Transverse colon (tissue), 4 donors: ENCODE measurements at regions not wholly inside any gene's neighbourhood (a gene's known extent, or its start where the extent isn't known, plus 50 kb on each side); places are given as distances from the start of the nearest gene placed in this dataset.

Experiments
- DNase-seq: peaks from one replicate; pipeline ENCODE4 v3.0.0-alpha.2; 2019
- H3K27ac ChIP-seq, 4 donors: fragments of 200-600 bp; sonication (generic); 2 replicates each; pipeline ENCODE4 v1.5.1; 2016 to 2018; ENCODE audit warnings: inconsistent platforms in 4 of 4
- H3K27me3 ChIP-seq: fragments of 200-600 bp; sonication (generic); 2 replicates; pipeline ENCODE4 v1.5.1; 2017; ENCODE audit warnings: inconsistent platforms
- H3K36me3 ChIP-seq, 4 donors: fragments of 200-600 bp; sonication (generic); 2 replicates each; pipeline ENCODE4 v1.5.1; 2017 to 2019; ENCODE audit warnings: inconsistent platforms in 4 of 4
- H3K4me1 ChIP-seq, 4 donors: fragments of 200-600 bp; sonication (generic); 2 replicates each; pipeline ENCODE4 v1.5.1; 2017 to 2020; ENCODE audit warnings: inconsistent platforms in 4 of 4
- H3K4me3 ChIP-seq, 4 donors: fragments of 200-600 bp; sonication (generic); 1 replicate in 1 of 4; 2 replicates in 3 of 4; pipeline versions ENCODE4 v1.5.1 to v1.6.1; 2017 to 2019; ENCODE audit warnings: inconsistent platforms in 4 of 4
- H3K9me3 ChIP-seq, 2 donors: fragments of 200-600 bp; sonication (generic); 2 replicates each; pipeline ENCODE4 v1.5.1; 2017 to 2019; ENCODE audit warnings: inconsistent platforms in 2 of 2
- CTCF ChIP-seq, 5 experiments: fragments of 200-600 bp in 3 of 5; fragments of 450-650 bp in 2 of 5; sonication (generic) in 3 of 5; IDR thresholded peaks; 1 replicate in 2 of 5; 2 replicates in 3 of 5; pipeline ENCODE4 v1.5.1; 2016 to 2017; ENCODE audit warnings: antibody characterized with exemption in 5 of 5, inconsistent platforms in 3 of 5, mild to moderate bottlenecking in 2 of 5, moderate library complexity in 1 of 5
- EP300 ChIP-seq: sonication (generic); formaldehyde crosslinking; IDR thresholded peaks from one replicate; pipeline ENCODE4 v1.6.1; 2017; ENCODE audit warnings: antibody characterized with exemption, low read depth
- POLR2A ChIP-seq: fragments of 450-650 bp; IDR thresholded peaks from one replicate; pipeline ENCODE4 v1.6.1; 2016; ENCODE audit warnings: antibody characterized with exemption, mild to moderate bottlenecking, moderate library complexity
- POLR2AphosphoS5 ChIP-seq, 3 donors: sonication (generic); formaldehyde crosslinking; IDR thresholded peaks; one replicate each; pipeline ENCODE4 v1.6.1; 2016; ENCODE audit warnings: antibody characterized with exemption in 3 of 3
- WGBS, 2 donors: methylation state at CpG; one replicate each; pipeline ENCODE4 v1.1.5; 2018; ENCODE audit warnings: low coverage in 1 of 2; 5-methylcytosine and 5-hydroxymethylcytosine counted together
- in situ Hi-C, 4 donors: fragments of 200-750 bp; cut with MboI; loops; one replicate each; pipeline versions ENCODE4 v1.15.0 to v1.15.1; 2017; ENCODE audit warnings: low sequenced_read_pairs in 3 of 4, low pct_ligation_motif_present in 1 of 4, low pct_unique_long_range_greater_than_20kb in 1 of 4
- intact Hi-C: fragments of 100-400 bp; cut with DNase I; formaldehyde crosslinking; loops from one replicate; pipeline ENCODE4 v1.15.1; 2023; ENCODE audit warnings: low total_unique reads

DNA sequence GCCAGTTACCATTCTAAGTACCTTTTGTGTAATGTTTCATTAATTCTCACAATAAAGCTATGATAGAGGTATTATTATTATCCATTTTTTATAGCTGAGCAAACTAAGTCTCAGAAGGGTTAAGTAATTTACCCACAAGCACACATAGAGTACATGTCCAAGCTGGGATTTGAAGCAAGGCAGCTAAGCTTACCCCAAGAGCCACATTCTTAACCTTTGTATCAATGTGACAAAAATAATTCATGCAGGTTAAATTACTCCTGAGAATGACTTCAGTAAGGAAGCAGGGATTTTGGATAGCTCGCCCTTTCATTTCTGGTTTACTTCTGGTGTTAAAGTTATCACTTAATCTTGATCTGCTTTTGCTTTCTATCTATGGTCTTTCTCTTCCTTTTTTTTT is 141.9 kb downstream of the ACTBL2 start:
- in situ Hi-C loops (no loop called here), intact Hi-C loops (no loop called here)
- H3K27ac ChIP-seq: no peak overlapping the region

DNA sequence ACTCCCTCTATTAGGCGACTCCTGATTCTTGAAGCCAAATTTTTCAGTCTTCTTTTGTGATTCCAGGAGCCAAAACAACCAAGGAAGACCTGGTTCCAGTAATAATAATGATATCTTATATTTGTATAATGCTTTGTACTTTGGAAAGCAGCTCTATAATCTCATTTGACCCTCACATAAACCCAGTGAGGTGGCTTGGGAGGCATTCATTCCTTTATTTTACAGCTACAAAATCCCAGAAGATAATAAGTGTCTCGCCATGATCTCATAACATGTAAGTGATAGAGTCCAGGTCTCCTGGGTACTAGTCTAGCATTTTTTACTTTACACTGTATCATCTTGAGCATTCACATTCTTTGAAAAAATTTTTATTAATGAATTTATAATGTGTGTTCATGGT is 143.1 kb downstream of the ACTBL2 start:
- intact Hi-C loops: no loop called here
- WGBS, 2 donors: 87 to 90% methylated on average over 2 of the region's 2 CpGs

More for the DNA sequence above, 141.9 kb downstream of the ACTBL2 start:
- Histone ChIP-seq H3K4me3 (no peak overlapping the region), H3K36me3 (no peaks in the 10 kb centered on the region), H3K4me1 (no peaks in the 10 kb centered on the region), H3K27me3 (no peaks in the 10 kb centered on the region), H3K9me3 (no peaks in the 10 kb centered on the region)
- TF ChIP-seq EP300 (no peak), CTCF (IDR thresholded peaks at IDR 0.05) (no peak), POLR2AphosphoS5 (IDR thresholded peaks at IDR 0.05) (no peak), POLR2A (no peak)
- 88 to 96% methylated on average over 1 of the region's 1 CpG for WGBS, 2 donors
- DNase-seq: no peak

DNA sequence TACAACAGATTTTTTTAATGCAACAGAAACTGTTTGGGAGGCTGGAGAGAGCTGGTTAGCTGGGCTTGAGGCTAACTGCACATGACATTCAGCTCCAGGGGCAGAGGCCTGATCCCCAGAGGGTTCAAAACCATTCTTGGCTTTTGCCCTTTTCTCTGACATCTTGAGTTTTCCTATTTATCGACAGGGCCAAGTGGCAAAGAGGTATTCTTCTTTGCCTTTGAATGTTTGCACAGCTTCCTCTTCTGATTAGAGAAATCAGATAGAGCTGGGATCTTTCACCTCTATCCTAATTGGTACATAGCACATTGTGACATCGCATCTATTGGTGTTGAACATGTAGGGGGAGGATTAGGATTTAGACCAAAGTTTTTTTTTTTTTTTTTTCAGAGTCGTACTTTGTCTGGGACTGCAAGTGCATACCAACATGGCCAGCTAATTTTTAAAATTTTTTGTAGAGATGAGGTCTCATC is 143.7 kb downstream of the ACTBL2 start:
- 81% methylated on average over 3 of the region's 3 CpGs; no CpG with 5 or more reads in 1 of the 2 donors for WGBS, 2 donors
- no peak for TF ChIP-seq EP300
- TF ChIP-seq POLR2AphosphoS5 (IDR thresholded peaks at IDR 0.05): no peak
- TF ChIP-seq CTCF (IDR thresholded peaks at IDR 0.05): no peak
- TF ChIP-seq POLR2A: no peak
- no peak overlapping the region for H3K4me3 ChIP-seq
- H3K9me3 ChIP-seq: no peaks in the 10 kb centered on the region
- no peaks in the 10 kb centered on the region for H3K36me3 ChIP-seq
- no peak overlapping the region for H3K27ac ChIP-seq
- H3K4me1 ChIP-seq: no peaks in the 10 kb centered on the region
- H3K27me3 ChIP-seq: no peaks in the 10 kb centered on the region
- DNase-seq: no peak
- intact Hi-C loops: no loop called here
- in situ Hi-C loops: no loop called here

More for the DNA sequence above, 143.1 kb downstream of the ACTBL2 start:
- Histone ChIP-seq H3K4me3 (no peak overlapping the region), H3K9me3 (no peaks in the 10 kb centered on the region), H3K27me3 (no peaks in the 10 kb centered on the region), H3K27ac (no peak overlapping the region), H3K4me1 (no peaks in the 10 kb centered on the region), H3K36me3 (no peaks in the 10 kb centered on the region)
- no peak for DNase-seq
- TF ChIP-seq CTCF (IDR thresholded peaks at IDR 0.05): no peak
- TF ChIP-seq POLR2AphosphoS5 (IDR thresholded peaks at IDR 0.05): no peak
- no peak for TF ChIP-seq EP300
- TF ChIP-seq POLR2A: no peak
- in situ Hi-C loops: no loop called here

GRCh38 chr5:57338068-57338867 is 144.3 kb downstream of the ACTBL2 start:
- Histone ChIP-seq H3K9me3 (no peaks in the 10 kb centered on the region), H3K27ac (no peak overlapping the region), H3K27me3 (no peaks in the 10 kb centered on the region), H3K36me3 (no peaks in the 10 kb centered on the region), H3K4me1 (no peaks in the 10 kb centered on the region), H3K4me3 (no peak overlapping the region)
- in situ Hi-C loops (no loop called here), intact Hi-C loops (no loop called here)
- 39 to 50% methylated on average over 2 to 4 of the region's 4 CpGs for WGBS, 2 donors
- TF ChIP-seq EP300: no peak
- no peak for TF ChIP-seq POLR2AphosphoS5 (IDR thresholded peaks at IDR 0.05)
- TF ChIP-seq POLR2A: no peak
- peak in 2 of 5 experiments; percentile 19 to 23 for TF ChIP-seq CTCF (IDR thresholded peaks at IDR 0.05)
- no peak for DNase-seq
